ENCODE measurements at regions not wholly inside any gene's neighbourhood (a gene's known extent, or its start where the extent isn't known, plus 50 kb on each side); places are given as distances from the start of the nearest gene placed in this dataset.

- no peak for DNase-seq (ENCODE audit: low read depth)
- no peak for TF ChIP-seq CTCF (IDR thresholded peaks at IDR 0.05; ENCODE audit: insufficient read depth, low read length)
- H3K4me3 ChIP-seq (ENCODE audit: low read depth, low read length) = no peak overlapping the region
Measured at GRCh38 chr16:55115506-55115905, 184.8 kb downstream of the IRX5 start.

GRCh38 chr16:55116165-55116920, 185.7 kb downstream of the IRX5 start:
- DNase-seq (ENCODE audit: low read depth) = peak; percentile 8
- H3K4me3 ChIP-seq (ENCODE audit: low read depth, low read length) = no peak overlapping the region
- no peak for TF ChIP-seq CTCF (IDR thresholded peaks at IDR 0.05; ENCODE audit: insufficient read depth, low read length)

- DNase-seq (ENCODE audit: low read depth) = no peak
- no peak for TF ChIP-seq CTCF (IDR thresholded peaks at IDR 0.05; ENCODE audit: insufficient read depth, low read length)
- H3K4me3 ChIP-seq (ENCODE audit: low read depth, low read length) = no peak overlapping the region
Measured at GRCh38 chr16:55118701-55119260, 188.1 kb downstream of the IRX5 start.

- TF ChIP-seq CTCF (IDR thresholded peaks at IDR 0.05; ENCODE audit: insufficient read depth, low read length) = no peak
- H3K4me3 ChIP-seq (ENCODE audit: low read depth, low read length) = no peak overlapping the region
- DNase-seq (ENCODE audit: low read depth) = no peak
Measured at GRCh38 chr16:55120408-55120807, 189.7 kb downstream of the IRX5 start.

- no peak for TF ChIP-seq CTCF (IDR thresholded peaks at IDR 0.05; ENCODE audit: insufficient read depth, low read length)
- no peak for DNase-seq (ENCODE audit: low read depth)
- no peak overlapping the region for H3K4me3 ChIP-seq (ENCODE audit: low read depth, low read length)
Measured at GRCh38 chr16:55120826-55121225, 190.2 kb downstream of the IRX5 start.

- H3K4me3 ChIP-seq (ENCODE audit: low read depth, low read length) = no peak overlapping the region
Measured at GRCh38 chr16:55123652-55124051, 193.0 kb downstream of the IRX5 start.

More at GRCh38 chr16:55123652-55124051, 193.0 kb downstream of the IRX5 start:
- DNase-seq (ENCODE audit: low read depth) = no peak
- TF ChIP-seq CTCF (IDR thresholded peaks at IDR 0.05; ENCODE audit: insufficient read depth, low read length) = no peak

All from fibroblast of the aortic adventitia (primary cell).